Brain microvascular endothelial cell (primary cell): ENCODE measurements at regions not wholly inside any gene's neighbourhood (a gene's known extent, or its start where the extent isn't known, plus 50 kb on each side); places are given as distances from the start of the nearest gene placed in this dataset.

Experiments
- DNase-seq: peaks from one replicate; pipeline ENCODE4 v3.0.0-alpha.2; 2020
- H3K27ac ChIP-seq: fragments of 250-450 bp; sonication (Bioruptor Pico); 2 replicates; pipeline ENCODE4 v1.5.1; 2020; ENCODE audit warnings: mild to moderate bottlenecking, moderate library complexity
- H3K27me3 ChIP-seq: fragments of 250-450 bp; sonication (Bioruptor Pico); replicated peaks from 2 replicates; pipeline ENCODE4 v1.5.1; 2020; ENCODE audit warnings: mild to moderate bottlenecking
- H3K36me3 ChIP-seq: fragments of 250-450 bp; sonication (Bioruptor Pico); replicated peaks from 2 replicates; pipeline ENCODE4 v1.5.1; 2020; ENCODE audit warnings: mild to moderate bottlenecking
- H3K4me3 ChIP-seq: 2 replicates; pipeline ENCODE4 v1.5.1; 2011; ENCODE audit warnings: low read depth, mild to moderate bottlenecking, control low read depth, low read length, moderate library complexity
- in situ Hi-C: cut with HindIII; loops from 2 replicates; pipeline ENCODE4 v1.10.0; 2017; ENCODE audit warnings: low sequenced_read_pairs, low pct_ligation_motif_present
- TF ChIP-seq, protein P1 (sequence below): IDR thresholded peaks from 2 replicates; pipeline ENCODE4 v1.5.1; 2011; ENCODE audit warnings: low read depth, mild to moderate bottlenecking, moderate library complexity, low read length, control low read depth, inconsistent platforms; ENCODE audit errors: missing control alignments

DNA sequence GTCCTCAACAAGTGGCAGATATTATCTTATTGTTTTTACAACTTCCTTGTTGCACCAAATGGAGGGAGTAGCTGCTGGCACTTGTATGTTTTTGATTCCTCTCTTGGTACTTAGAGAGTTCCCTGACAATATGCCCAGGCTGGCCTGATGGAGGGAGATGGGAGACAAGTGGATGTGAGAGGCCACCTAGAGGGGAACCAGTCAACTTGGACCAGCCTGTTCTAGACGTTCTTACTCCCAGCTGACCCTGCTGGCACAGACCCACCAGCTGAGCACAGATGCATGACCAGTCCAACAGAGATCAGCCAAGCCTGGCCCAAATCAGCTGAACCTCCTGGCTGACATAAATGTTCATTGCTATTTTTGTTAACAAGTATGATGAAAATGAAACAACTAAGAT, 60.9 kb upstream of the GDNF start:
- Histone ChIP-seq H3K27ac (no peak overlapping the region), H3K36me3 (no peaks in the 10 kb centered on the region), H3K27me3 (no peaks in the 10 kb centered on the region), H3K4me3 (no peak overlapping the region)
- DNase-seq: peak; percentile 6
- in situ Hi-C loops: no loop called here
- TF ChIP-seq, protein P1, sequence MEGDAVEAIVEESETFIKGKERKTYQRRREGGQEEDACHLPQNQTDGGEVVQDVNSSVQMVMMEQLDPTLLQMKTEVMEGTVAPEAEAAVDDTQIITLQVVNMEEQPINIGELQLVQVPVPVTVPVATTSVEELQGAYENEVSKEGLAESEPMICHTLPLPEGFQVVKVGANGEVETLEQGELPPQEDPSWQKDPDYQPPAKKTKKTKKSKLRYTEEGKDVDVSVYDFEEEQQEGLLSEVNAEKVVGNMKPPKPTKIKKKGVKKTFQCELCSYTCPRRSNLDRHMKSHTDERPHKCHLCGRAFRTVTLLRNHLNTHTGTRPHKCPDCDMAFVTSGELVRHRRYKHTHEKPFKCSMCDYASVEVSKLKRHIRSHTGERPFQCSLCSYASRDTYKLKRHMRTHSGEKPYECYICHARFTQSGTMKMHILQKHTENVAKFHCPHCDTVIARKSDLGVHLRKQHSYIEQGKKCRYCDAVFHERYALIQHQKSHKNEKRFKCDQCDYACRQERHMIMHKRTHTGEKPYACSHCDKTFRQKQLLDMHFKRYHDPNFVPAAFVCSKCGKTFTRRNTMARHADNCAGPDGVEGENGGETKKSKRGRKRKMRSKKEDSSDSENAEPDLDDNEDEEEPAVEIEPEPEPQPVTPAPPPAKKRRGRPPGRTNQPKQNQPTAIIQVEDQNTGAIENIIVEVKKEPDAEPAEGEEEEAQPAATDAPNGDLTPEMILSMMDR: peak; percentile 46

GRCh38 chr5:37899037-37899436, 59.2 kb upstream of the GDNF start:
- Histone ChIP-seq H3K4me3 (no peak overlapping the region), H3K27me3 (no peaks in the 10 kb centered on the region), H3K27ac (no peak overlapping the region), H3K36me3 (no peaks in the 10 kb centered on the region)
- TF ChIP-seq, protein P1: no peak
- no peak for DNase-seq
- in situ Hi-C loops: no loop called here

DNA sequence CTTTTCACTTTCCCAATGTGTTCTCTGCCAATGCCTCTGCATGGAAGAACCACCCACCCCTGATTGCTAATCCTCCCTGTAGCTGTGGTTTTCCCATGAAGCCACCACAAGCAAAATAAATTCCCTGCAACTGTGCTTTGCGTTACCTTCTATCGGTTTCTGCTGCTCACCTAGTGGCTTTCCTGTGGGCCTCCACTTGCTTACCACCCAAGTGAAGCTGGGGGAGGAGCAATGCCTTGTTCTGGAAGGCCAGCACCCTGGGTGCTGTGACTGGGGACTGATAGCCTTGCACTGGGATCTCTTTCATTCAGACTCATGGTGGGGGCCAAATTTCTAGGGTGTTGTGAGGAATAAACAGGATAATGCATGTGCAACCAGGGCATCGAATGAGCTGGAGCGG, 56.3 kb upstream of the GDNF start:
- in situ Hi-C loops: no loop called here

DNA sequence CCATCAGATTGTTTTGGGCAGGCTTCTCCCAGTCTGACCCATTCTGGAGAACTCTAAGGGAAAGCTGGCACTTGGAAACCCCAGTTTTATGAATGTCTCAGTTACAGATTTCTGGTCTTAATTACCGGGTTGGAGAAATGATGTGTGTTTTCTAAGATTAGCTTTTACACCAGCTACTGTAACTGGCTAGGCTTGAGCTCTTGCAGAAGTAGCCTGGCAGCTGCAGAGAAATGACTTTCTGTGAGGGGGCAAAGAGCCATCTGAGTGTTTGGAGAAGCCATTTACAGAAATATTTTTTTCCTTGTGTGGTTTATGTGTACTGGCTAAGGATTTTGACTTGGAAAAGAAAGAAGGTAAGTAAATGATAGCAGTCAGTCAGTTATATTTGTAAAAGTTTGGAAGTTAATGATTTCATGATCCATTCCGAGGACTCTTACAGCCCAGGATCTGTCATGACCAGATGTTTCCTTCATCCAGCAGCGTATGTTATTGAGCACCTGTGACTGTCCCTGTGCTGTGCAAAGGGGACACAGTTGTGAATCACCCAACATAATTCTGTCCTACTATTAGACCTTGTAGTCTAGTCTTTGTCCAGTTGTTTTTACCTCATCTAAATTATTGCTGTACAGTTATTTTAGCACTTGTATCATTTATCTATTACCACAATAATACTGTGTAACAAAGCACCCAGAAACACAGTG, 53.7 kb upstream of the GDNF start:
- TF ChIP-seq, protein P1: no peak
- Histone ChIP-seq H3K4me3 (no peak overlapping the region), H3K27ac (no peak overlapping the region), H3K36me3 (no peaks in the 10 kb centered on the region), H3K27me3 (no peaks in the 10 kb centered on the region)
- no peak for DNase-seq
- in situ Hi-C loops: no loop called here

More for the DNA sequence above, 56.3 kb upstream of the GDNF start:
- Histone ChIP-seq H3K36me3 (no peaks in the 10 kb centered on the region), H3K27me3 (no peaks in the 10 kb centered on the region), H3K4me3 (no peak overlapping the region), H3K27ac (no peak overlapping the region)
- no peak for DNase-seq
- TF ChIP-seq, protein P1: no peak

DNA sequence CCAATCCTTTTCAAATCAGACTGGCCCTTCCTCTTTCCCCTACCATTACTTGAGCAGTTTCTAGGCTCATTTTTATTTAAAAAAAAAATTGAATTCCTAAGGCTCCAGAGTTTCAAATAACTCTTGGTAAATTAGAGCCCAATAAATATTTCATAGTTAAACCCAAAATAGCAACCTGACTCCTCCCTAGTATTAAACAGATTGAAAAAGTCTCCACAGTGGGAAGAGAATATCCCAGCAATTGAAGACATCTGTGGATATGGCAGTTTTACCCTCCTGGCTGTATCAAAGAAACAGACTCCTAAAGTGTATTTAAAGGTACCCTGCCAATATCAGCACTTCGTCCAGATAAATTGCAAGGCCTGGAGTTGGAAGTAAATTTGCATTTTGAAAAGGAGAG, 52.7 kb upstream of the GDNF start:
- Histone ChIP-seq H3K27me3 (no peaks in the 10 kb centered on the region), H3K27ac (no peak overlapping the region), H3K36me3 (no peaks in the 10 kb centered on the region), H3K4me3 (no peak overlapping the region)
- TF ChIP-seq, protein P1: no peak
- DNase-seq: no peak
- in situ Hi-C loops: no loop called here

- no peaks in the 10 kb centered on the region for H3K36me3 ChIP-seq
- H3K27ac ChIP-seq: no peak overlapping the region
- DNase-seq: no peak
- no peaks in the 10 kb centered on the region for H3K27me3 ChIP-seq
- in situ Hi-C loops: no loop called here
- TF ChIP-seq, protein P1: no peak
- no peak overlapping the region for H3K4me3 ChIP-seq
Observed at GRCh38 chr5:37891832-37892231, 52.0 kb upstream of the GDNF start.
